Endodermal cell (in vitro differentiated cells): ENCODE measurements at regions not wholly inside any gene's neighbourhood (a gene's known extent, or its start where the extent isn't known, plus 50 kb on each side); places are given as distances from the start of the nearest gene placed in this dataset.

Experiments
- DNase-seq: peaks from one replicate; pipeline ENCODE4 v3.0.0-alpha.2; 2017
- H3K27ac ChIP-seq: 2 replicates; pipeline ENCODE4 v1.5.1; 2013; ENCODE audit warnings: mild to moderate bottlenecking, low read depth, low read length, moderate library complexity
- H3K27me3 ChIP-seq: 2 replicates; pipeline ENCODE4 v1.6.1; 2013; ENCODE audit warnings: mild to moderate bottlenecking, low read length, moderate library complexity; ENCODE audit not compliant: insufficient read depth, control insufficient read depth, poor library complexity, severe bottlenecking
- H3K36me3 ChIP-seq: 2 replicates; pipeline ENCODE4 v1.7.0; 2013; ENCODE audit warnings: mild to moderate bottlenecking, low read length, moderate library complexity; ENCODE audit not compliant: control insufficient read depth, insufficient read depth
- H3K4me1 ChIP-seq: one replicate; pipeline ENCODE4 v1.7.0; 2013; ENCODE audit warnings: low read length; ENCODE audit not compliant: control insufficient read depth, insufficient read depth
- H3K4me3 ChIP-seq: 2 replicates; pipeline ENCODE4 v1.5.1; 2013; ENCODE audit warnings: mild to moderate bottlenecking, low read length, moderate library complexity
- H3K9ac ChIP-seq: 2 replicates; pipeline ENCODE4 v1.6.1; 2013; ENCODE audit warnings: mild to moderate bottlenecking, low read length, moderate library complexity; ENCODE audit not compliant: poor library complexity, severe bottlenecking; ENCODE audit errors: extremely low read depth
- H3K9me3 ChIP-seq: 2 replicates; pipeline ENCODE4 v1.6.1; 2013; ENCODE audit warnings: mild to moderate bottlenecking, low read length, moderate library complexity; ENCODE audit not compliant: control insufficient read depth
- H3K27ac Mint-ChIP-seq: 2 replicates; pipeline ENCODE4 v1.8.0; 2020; ENCODE audit warnings: mixed read lengths
- H3K27me3 Mint-ChIP-seq: 2 replicates; pipeline ENCODE4 v1.8.0; 2021; ENCODE audit warnings: mild to moderate bottlenecking, mixed read lengths; ENCODE audit not compliant: insufficient read depth
- H3K36me3 Mint-ChIP-seq: 2 replicates; pipeline ENCODE4 v1.8.0; 2020; ENCODE audit warnings: low read depth, mixed read lengths
- H3K4me1 Mint-ChIP-seq: 2 replicates; pipeline ENCODE4 v1.8.0; 2020; ENCODE audit warnings: mixed read lengths
- H3K4me3 Mint-ChIP-seq: 2 replicates; pipeline ENCODE4 v1.8.0; 2020; ENCODE audit warnings: mild to moderate bottlenecking, moderate library complexity, mixed read lengths
- H3K9me3 Mint-ChIP-seq: 2 replicates; pipeline ENCODE4 v1.8.0; 2020; ENCODE audit warnings: mild to moderate bottlenecking, mixed read lengths
- CTCF ChIP-seq: fragments of 200-600 bp; sonication (generic); conservative IDR thresholded peaks from 2 replicates; pipeline ENCODE4 v1.5.0; 2021; ENCODE audit warnings: antibody characterized with exemption, mild to moderate bottlenecking
- WGBS, 2 experiments: methylation state at CpG; one replicate each; pipeline versions ENCODE4 v1.1.5 to v1.1.7; 2013; ENCODE audit warnings: missing lambda C conversion rate in 2 of 2, mixed read lengths in 1 of 2; ENCODE audit not compliant: insufficient coverage in 1 of 2, insufficient read length in 1 of 2; 5-methylcytosine and 5-hydroxymethylcytosine counted together

GRCh38 chr3:14590569-14590968, 50.4 kb upstream of the GRIP2 start:
- H3K9me3 Mint-ChIP-seq: no peaks in the 10 kb centered on the region

DNA sequence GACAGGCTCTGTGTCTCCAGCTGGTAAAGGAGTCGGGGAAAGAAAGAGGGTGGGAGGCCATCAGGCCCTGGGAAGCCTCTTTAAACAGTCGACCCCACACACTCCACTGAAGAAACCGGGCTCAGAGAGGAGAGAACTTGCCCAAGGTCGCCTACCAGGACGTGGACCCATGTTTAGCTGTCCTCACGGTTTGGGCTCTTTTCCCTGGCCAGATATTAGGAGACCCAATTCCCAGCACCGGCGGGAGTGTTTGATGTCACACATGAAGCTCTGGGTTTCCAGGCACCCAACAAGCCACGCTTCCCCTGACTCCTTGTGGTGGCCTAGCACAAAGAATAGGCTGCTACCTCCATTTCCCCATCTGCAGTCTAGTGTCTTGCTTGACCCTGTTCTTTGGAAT, 52.2 kb upstream of the GRIP2 start:
- Mint-ChIP-seq H3K27me3 (peaks cover 8% of the 10 kb centered on the region), H3K4me3 (no peak overlapping the region), H3K27ac (no peak overlapping the region), H3K4me1 (no peaks in the 10 kb centered on the region), H3K36me3 (no peaks in the 10 kb centered on the region), H3K9me3 (no peaks in the 10 kb centered on the region)
- H3K9me3 ChIP-seq: no peaks in the 10 kb centered on the region
- H3K27me3 ChIP-seq: peaks cover 6% of the 10 kb centered on the region
- no peak for DNase-seq
- no peak for TF ChIP-seq CTCF
- no peaks in the 10 kb centered on the region for H3K4me1 ChIP-seq
- H3K9ac ChIP-seq: no peak overlapping the region
- no peak overlapping the region for H3K4me3 ChIP-seq
- H3K27ac ChIP-seq: no peak overlapping the region
- no peaks in the 10 kb centered on the region for H3K36me3 ChIP-seq
- 88 to 95% methylated on average over 4 to 9 of the region's 9 CpGs for WGBS, 2 experiments

More at GRCh38 chr3:14590569-14590968, 50.4 kb upstream of the GRIP2 start:
- no peak overlapping the region for H3K4me3 ChIP-seq
- no peak overlapping the region for H3K27ac ChIP-seq
- Mint-ChIP-seq H3K36me3 (no peaks in the 10 kb centered on the region), H3K27ac (no peak overlapping the region), H3K4me3 (no peak overlapping the region), H3K27me3 (no peaks in the 10 kb centered on the region), H3K4me1 (no peaks in the 10 kb centered on the region)
- no peaks in the 10 kb centered on the region for H3K9me3 ChIP-seq
- no peak overlapping the region for H3K9ac ChIP-seq
- H3K27me3 ChIP-seq: no peaks in the 10 kb centered on the region
- no peak for DNase-seq
- WGBS, 2 experiments: 53 to 63% methylated on average over 2 to 6 of the region's 6 CpGs
- H3K4me1 ChIP-seq: no peaks in the 10 kb centered on the region
- H3K36me3 ChIP-seq: no peaks in the 10 kb centered on the region
- peak; percentile 33 for TF ChIP-seq CTCF

- WGBS, 2 experiments: 90 to 94% methylated on average over 3 to 5 of the region's 5 CpGs
- no peak for TF ChIP-seq CTCF
Observed at GRCh38 chr3:14592836-14593235, 52.7 kb upstream of the GRIP2 start.

More at GRCh38 chr3:14592836-14593235, 52.7 kb upstream of the GRIP2 start:
- no peaks in the 10 kb centered on the region for H3K4me1 Mint-ChIP-seq
- Histone ChIP-seq H3K9me3 (no peaks in the 10 kb centered on the region), H3K9ac (no peak overlapping the region), H3K4me3 (no peak overlapping the region), H3K27me3 (peaks cover 11% of the 10 kb centered on the region), H3K27ac (no peak overlapping the region), H3K36me3 (no peaks in the 10 kb centered on the region), H3K4me1 (no peaks in the 10 kb centered on the region)
- H3K27me3 Mint-ChIP-seq: peaks cover 9% of the 10 kb centered on the region
- H3K4me3 Mint-ChIP-seq: no peak overlapping the region
- no peak for DNase-seq
- no peaks in the 10 kb centered on the region for H3K9me3 Mint-ChIP-seq
- no peaks in the 10 kb centered on the region for H3K36me3 Mint-ChIP-seq
- no peak overlapping the region for H3K27ac Mint-ChIP-seq
